HG03521 (cell line): ENCODE measurements at regions not wholly inside any gene's neighbourhood (a gene's known extent, or its start where the extent isn't known, plus 50 kb on each side); places are given as distances from the start of the nearest gene placed in this dataset.
A peak's percentile ranks its signal among the peaks of the same experiment; 100 is the strongest.

Experiments
- ATAC-seq: cut with Tn5 transposase; IDR thresholded peaks from one replicate; pipeline ENCODE4 v1.9.1; 2021; ENCODE audit warnings: mild to moderate bottlenecking, moderate library complexity; ENCODE audit not compliant: unreplicated experiment

- ATAC-seq = no peak
These were observed 179.9 kb upstream of the SPAG17 start for GRCh38 chr1:118364882-118365281.

- no peak for ATAC-seq
These were observed 178.4 kb upstream of the SPAG17 start for GRCh38 chr1:118363396-118363795.

DNA sequence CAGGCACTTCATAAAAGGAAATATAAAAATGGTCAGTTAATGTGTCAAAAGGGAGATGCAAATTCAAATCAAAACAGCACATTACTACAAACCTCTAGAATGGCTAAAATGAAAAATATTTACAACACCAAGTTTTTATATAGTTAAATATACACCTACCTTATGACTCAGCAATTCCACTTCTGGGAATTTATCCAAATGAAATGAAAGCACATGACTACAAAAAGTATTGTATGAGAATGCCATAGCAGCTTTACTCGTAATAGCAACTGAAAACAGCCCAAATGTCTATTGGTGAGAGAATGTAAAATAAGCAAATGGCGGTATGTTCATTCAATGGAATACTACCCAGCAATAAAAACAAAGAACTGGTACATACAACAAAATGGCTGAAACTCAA lies 175.8 kb upstream of the SPAG17 start:
- no peak for ATAC-seq

DNA sequence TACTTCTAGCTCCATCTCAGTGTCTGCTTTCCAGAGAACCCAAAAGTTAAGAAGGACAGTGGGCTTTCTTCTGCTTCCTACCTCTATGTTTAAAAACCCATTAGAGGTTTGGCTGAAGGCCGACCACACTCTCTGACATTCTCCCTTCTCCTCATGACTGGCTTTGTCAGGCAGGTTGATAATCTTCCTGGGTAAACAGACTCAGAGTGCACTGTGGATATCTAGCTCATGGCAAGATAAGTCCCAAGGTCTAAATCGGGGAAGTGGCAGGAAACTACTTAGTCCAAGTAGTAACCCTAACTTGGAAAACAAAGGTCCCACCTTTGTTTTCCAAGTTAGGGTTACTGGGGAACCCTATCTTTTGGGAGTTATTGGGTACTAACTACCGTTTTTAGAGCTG lies 161.9 kb upstream of the SPAG17 start:
- ATAC-seq = no peak

GRCh38 chr1:118340928-118341910 lies 156.2 kb upstream of the SPAG17 start:
- ATAC-seq = no peak

- ATAC-seq = no peak
These were observed 154.5 kb upstream of the SPAG17 start for GRCh38 chr1:118339400-118340124.

DNA sequence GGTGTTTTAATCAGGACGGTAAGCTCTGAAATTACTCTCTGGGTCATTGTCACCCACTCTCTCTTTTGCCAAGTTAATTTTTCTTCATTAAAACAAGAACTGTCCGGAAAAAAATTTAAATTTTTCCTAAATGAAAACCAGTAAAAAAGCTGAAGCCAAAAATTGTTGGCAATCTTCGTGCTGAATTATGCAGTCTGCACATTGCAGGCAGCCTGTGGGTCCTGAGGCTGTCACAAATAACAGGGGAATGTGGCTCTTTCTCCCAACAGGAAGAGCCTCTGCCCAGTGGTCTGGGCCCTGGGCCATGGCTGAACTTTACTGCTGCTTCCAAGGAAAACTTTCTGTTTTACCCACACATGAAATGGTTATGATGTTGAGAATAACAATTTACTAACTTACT lies 153.9 kb upstream of the SPAG17 start:
- no peak for ATAC-seq

- ATAC-seq = no peak
These were observed 152.3 kb upstream of the SPAG17 start for GRCh38 chr1:118337346-118337745.

DNA sequence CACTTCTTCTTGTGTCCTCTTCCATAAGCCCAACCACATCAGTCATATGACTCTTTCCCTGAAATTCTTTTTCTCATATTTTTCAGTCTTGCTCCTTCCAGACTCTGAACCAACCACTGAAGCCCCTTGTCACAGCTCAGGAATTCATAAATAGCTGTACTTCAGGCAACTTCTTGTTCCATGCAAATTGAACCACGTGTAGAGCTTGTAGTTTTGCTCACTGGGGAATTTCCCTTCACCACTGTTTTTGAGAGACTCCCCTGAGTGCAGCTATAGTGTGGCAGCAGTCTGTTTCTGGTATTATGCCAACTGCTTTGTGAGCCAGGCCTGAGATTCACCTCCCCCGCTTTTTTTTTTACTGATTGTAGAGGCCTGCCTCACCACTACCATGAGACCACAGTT lies 150.3 kb upstream of the SPAG17 start:
- peak; percentile 94 for ATAC-seq

- ATAC-seq = no peak
These were observed 149.5 kb upstream of the SPAG17 start for GRCh38 chr1:118334506-118334905.

DNA sequence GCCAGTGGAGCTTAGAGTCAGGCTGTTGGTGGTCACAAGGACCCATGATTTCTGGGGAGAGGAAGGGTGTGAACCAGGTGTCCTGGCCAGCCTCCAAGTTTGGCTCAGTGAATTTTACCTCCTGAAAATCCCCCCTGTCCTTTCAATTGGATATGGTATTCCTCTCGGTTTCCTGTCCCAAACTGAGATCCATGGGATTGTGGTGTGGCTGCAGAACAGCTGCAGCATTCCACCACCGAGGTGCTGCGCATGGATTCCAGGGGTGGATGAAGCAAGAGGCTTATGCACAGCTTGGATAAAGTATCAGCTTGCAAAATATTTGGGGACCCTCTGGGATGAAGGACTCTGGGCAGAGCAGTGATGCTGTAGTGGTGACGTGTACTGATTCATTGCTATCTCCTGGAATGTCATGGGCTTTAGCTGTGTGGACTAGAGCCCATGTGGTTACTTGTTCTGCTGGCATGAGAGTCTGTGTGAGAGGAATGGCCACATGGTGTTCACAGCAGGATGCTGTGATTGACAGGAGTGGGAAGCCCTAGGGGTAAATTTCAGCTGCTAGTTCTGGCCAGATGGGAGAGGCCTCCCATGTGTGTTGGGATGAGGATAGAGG lies 148.7 kb upstream of the SPAG17 start:
- ATAC-seq = no peak

DNA sequence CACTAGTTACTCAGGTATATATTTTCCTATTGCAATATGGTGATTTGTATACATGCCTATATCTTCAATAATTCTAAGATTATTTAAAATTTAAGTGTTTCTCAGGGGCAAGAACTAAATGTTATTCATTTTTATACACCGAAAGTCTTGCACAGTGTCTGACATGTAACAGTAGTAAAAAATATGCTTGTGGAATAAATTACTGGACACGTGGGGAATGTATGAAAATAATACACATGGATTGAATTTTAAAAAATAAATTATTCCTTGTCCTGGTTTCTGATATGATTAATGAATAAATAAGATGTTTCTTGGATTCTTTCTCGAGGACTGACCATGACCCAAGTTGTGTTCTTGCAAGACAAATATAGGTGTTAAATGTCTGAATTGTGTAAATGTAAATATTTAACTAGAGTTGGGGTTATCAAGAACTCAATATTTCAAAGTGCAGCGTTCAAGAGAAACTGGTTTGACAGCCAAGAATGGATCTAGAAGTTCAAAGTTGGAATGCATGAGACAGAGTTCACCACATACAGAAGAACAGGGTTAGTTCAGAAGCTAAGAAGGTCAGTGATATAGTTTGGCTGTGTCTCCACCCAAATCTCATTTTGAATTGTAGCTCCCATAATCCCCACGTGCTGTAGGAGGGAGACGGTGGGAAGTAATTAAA lies 142.1 kb upstream of the SPAG17 start:
- ATAC-seq = no peak

DNA sequence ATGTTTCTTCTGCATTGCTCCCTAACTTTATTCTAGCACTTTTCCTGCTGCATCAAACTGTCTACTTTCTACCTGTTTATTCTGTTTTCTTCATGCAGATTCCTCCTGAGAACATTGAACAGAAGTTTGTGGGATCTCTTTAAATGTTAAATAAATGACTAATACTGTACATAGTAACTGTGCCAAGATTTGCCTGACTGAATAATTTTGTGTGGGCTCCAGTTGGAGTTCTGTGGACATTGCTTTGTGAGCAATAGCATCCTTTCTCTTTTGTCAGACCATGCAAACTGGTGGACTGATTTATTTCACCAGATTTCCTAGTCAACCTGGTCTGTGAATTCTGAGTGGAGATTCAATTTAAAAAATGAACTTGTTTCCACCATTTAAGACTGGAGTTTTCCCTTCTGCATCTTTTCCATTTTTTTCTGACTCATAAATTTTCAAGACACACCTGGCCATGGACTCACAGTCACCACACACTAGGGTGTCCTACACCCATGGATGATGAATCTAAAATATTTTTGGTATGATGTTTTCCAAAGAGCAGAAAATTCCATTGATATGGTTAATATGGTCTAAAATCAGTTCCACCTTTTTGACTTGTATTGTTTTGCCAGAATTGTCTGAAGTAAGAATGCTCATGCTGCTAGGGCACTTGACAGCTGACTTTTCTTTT lies 140.7 kb upstream of the SPAG17 start:
- no peak for ATAC-seq

DNA sequence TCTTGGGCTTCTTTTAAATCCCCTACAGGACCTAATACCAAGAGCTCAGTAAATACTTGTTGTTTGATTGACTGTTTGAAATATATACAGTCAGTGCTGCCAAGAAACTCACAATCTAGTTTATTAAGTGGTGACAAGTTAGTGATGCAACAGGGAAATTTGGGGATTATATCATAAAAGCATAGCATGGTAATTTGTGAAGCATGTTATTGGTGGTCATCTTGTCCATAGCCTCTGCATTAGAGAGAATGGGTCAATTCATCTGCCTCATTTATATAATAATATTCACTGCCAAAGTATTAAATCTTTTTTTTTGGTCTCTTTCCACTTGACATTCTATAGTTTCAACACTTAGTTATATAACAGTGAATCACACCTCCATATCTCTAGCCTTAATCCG lies 138.2 kb upstream of the SPAG17 start:
- ATAC-seq = no peak

DNA sequence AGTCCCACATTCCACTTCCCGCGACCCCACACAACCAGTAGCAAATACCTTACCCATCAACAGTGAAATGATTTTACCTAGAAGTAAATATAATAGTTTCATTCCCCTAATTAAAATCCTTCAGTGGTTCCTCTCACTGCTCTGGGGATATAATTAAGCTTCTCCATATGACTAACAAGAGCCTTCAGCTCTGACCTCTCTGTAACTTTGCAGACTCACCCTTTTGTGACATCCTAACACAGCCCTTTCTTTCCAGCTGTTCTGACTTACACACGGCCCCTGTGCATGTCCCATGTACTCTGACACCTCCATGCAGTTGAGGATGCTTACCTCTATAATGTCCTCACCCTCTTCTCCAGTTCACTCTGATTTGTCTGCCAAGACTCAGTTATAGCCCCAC lies 137.3 kb upstream of the SPAG17 start:
- ATAC-seq = no peak

DNA sequence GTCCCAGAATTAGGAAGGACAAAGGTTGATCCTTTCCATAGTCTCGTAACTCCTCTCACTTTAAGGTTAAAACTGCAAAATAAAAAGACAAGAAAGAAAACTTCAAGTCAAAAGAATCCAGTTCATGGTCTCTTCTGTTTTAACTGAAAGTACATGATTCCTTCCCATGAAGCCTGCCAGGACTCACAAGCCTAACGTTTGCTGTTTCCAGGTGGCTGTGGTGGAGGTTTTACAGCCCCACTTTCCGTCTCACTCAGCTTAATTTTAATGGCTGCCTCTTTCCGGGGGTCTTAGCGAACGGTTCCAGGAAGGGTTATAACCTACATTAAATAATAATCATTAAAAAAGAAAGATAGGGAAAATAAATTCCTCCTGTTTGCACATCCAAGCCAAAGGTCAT lies 136.8 kb upstream of the SPAG17 start:
- no peak for ATAC-seq

DNA sequence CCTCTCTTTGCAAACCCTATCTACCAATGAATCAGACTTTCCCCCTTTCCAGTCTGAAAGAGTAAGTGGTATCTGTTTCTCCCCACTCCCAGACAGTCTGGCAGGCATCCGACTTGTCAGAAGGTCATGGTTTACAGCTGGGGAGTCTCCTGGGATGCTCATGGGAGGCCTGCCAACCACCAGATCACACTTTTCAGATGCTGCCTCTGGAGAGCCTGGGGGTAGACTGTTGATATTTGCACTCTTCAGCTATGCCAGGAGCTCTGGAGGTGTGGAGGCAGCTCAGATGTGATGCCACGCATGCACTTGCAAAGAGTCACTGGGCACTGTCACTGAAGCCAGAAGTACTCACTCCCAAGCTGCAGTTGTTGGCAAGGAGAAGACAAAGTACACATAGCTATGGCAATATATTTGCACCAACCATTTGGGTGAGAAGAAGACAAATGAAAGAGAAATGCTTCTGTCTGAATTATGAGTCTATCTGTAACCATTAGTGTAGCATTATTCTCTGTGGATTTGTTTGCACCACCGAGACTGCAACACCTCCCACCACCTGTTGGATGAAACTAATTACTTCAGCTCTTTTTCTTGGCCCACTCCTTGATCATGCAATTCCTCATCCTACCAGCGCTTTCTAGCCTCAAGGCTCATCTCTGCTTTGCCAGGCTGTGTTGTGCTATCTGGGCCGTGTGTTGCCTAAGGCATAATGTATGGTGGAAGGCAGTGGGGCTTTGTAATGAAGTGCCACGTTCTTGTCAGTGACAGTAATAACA lies 133.0 kb upstream of the SPAG17 start:
- ATAC-seq = no peak

DNA sequence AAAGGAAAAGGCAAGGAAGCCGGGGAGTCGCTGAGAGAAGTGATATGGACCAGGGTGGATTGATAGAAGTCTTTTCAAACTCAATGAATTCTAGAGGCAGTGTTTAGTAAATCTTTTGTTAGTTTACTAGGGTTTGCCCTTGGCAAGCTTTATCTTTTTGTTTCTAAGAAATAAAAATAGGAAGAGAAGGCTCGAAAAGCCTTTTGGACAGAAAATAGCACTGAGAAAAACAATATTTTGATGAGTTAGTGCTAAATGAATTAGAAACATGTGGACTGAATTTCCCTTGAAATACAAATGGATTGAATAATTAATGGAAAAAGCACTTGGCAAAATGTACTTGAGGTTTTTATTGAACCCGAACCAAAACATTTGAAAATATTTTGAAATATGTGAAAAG lies 121.8 kb upstream of the SPAG17 start:
- ATAC-seq = no peak

DNA sequence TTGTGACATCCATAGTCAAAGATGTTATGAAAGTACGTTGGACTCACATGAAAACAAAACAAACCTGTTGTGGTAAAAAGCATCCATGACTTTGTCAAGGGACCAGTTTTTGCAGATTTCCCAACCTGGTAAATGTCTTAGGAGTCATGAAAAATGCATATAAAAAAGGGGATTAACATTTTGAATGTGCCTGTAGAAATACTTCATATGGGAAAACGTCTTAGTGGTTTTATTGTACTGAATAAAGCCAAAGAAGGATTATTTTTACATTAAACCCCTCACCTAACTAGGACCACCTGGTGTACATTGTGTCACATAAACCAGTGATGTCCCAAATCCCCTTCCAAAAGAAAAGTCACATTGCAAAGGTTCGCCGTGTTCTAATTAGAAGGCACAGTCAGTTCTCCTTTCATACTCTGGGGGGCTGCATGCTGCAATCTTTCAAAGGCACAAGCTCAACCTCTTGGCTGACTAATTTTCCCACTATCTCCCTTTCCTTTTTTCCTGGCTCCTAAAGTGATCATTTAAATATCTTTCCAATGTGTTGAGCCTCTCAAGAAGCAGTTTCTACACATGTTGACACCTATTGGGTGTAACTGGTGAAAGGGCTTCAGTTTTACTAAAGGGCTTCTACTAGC lies 119.8 kb upstream of the SPAG17 start:
- no peak for ATAC-seq
